ENCODE measurements at regions not wholly inside any gene's neighbourhood (a gene's known extent, or its start where the extent isn't known, plus 50 kb on each side); places are given as distances from the start of the nearest gene placed in this dataset.

GRCh38 chr4:12966726-12967125, 517.4 kb downstream of the RAB28 start (continued):
- TF ChIP-seq PREB (CRISPR knock-in tag; IDR thresholded peaks at IDR 0.05; ENCODE audit: borderline replicate concordance) (no peak), ATF2 (CRISPR knock-in tag; IDR thresholded peaks at IDR 0.05; ENCODE audit: borderline replicate concordance, low read depth) (no peak), ATF6 (CRISPR knock-in tag; IDR thresholded peaks at IDR 0.05) (no peak), HMGA2 (CRISPR knock-in tag; IDR thresholded peaks at IDR 0.05) (no peak), TEAD1 (CRISPR knock-in tag; IDR thresholded peaks at IDR 0.05) (no peak)

- CTCF ChIA-PET: no interaction called here
- DNase-seq (ENCODE audit: low spot score) (no peak), ATAC-seq (no peak)
- Mint-ChIP-seq H3K36me3 (no peaks in the 10 kb centered on the region), H3K9me3 (no peaks in the 10 kb centered on the region), H3K4me3 (no peak overlapping the region), H3K27ac (no peak overlapping the region), H3K4me1 (peaks cover 13% of the 10 kb centered on the region), H3K27me3 (ENCODE audit: low read depth) (no peaks in the 10 kb centered on the region)
- POLR2A ChIA-PET: no interaction called here
- TF ChIP-seq ZBTB43 (CRISPR knock-in tag; IDR thresholded peaks at IDR 0.05) (no peak), STAT6 (CRISPR knock-in tag; conservative IDR thresholded peaks at IDR 0.05; ENCODE audit: low read depth) (no peak), AFF4 (CRISPR knock-in tag; IDR thresholded peaks at IDR 0.05; ENCODE audit: borderline replicate concordance) (no peak), TCF7 (CRISPR knock-in tag; IDR thresholded peaks at IDR 0.05; ENCODE audit: low read depth) (no peak), IRF1 (CRISPR knock-in tag; IDR thresholded peaks at IDR 0.05) (no peak), KAT7 (CRISPR knock-in tag; IDR thresholded peaks at IDR 0.05; ENCODE audit: borderline replicate concordance) (no peak), CBFB (CRISPR knock-in tag; IDR thresholded peaks at IDR 0.05; ENCODE audit: low read depth) (no peak), IRF2 (CRISPR knock-in tag; IDR thresholded peaks at IDR 0.05; ENCODE audit: borderline replicate concordance, low read depth) (no peak), PREB (CRISPR knock-in tag; IDR thresholded peaks at IDR 0.05; ENCODE audit: borderline replicate concordance) (no peak), MYBL2 (CRISPR knock-in tag; IDR thresholded peaks at IDR 0.05) (no peak), FOXK1 (CRISPR knock-in tag; IDR thresholded peaks at IDR 0.05) (no peak), ATF6 (CRISPR knock-in tag; IDR thresholded peaks at IDR 0.05) (no peak), FOXP1 (CRISPR knock-in tag; IDR thresholded peaks at IDR 0.05; ENCODE audit: borderline replicate concordance) (no peak), TEAD4 (CRISPR knock-in tag; IDR thresholded peaks at IDR 0.05) (no peak), ZNF423 (CRISPR knock-in tag; IDR thresholded peaks at IDR 0.05) (no peak), EMX1 (CRISPR knock-in tag; IDR thresholded peaks at IDR 0.05) (no peak), NFATC4 (CRISPR knock-in tag; IDR thresholded peaks at IDR 0.05) (no peak)
Observed at GRCh38 chr4:12965334-12965733, 518.8 kb downstream of the RAB28 start.
